Uterus (tissue), 3 donors: ENCODE measurements at regions not wholly inside any gene's neighbourhood (a gene's known extent, or its start where the extent isn't known, plus 50 kb on each side); places are given as distances from the start of the nearest gene placed in this dataset.

Experiments used
- DNase-seq, 2 donors: peaks; one replicate each; pipeline ENCODE4 v3.0.0-alpha.2; 2019 to 2020
- H3K27ac ChIP-seq, 2 donors: fragments of 200-600 bp; sonication (generic); 1 replicate in 1 of 2; 2 replicates in 1 of 2; pipeline ENCODE4 v1.5.1; 2016 to 2018
- H3K27me3 ChIP-seq, 2 donors: fragments of 200-600 bp; sonication (generic); one replicate each; pipeline ENCODE4 v1.5.1; 2018 to 2019; ENCODE audit warnings: control low read depth in 1 of 2
- H3K36me3 ChIP-seq, 2 donors: fragments of 200-600 bp; sonication (generic); one replicate each; pipeline ENCODE4 v1.5.1; 2019; ENCODE audit warnings: control low read depth in 1 of 2
- H3K4me1 ChIP-seq, 2 donors: fragments of 200-600 bp; sonication (generic); one replicate each; pipeline ENCODE4 v1.5.1; 2018 to 2019; ENCODE audit warnings: control low read depth in 1 of 2
- H3K4me3 ChIP-seq, 2 donors: fragments of 200-600 bp; sonication (generic); 1 replicate in 1 of 2; 2 replicates in 1 of 2; pipeline ENCODE4 v1.5.1; 2018 to 2019; ENCODE audit warnings: mild to moderate bottlenecking in 1 of 2
- H3K9me3 ChIP-seq, 2 donors: fragments of 200-600 bp; sonication (generic); one replicate each; pipeline ENCODE4 v1.5.1; 2019; ENCODE audit warnings: control low read depth in 1 of 2
- CTCF ChIP-seq, 4 experiments: fragments of 200-600 bp in 2 of 4; fragments of 450-650 bp in 2 of 4; sonication (generic) in 2 of 4; IDR thresholded peaks; one replicate each; pipeline ENCODE4 v1.5.1; 2016 to 2019; ENCODE audit warnings: antibody characterized with exemption in 4 of 4, mild to moderate bottlenecking in 2 of 4, moderate library complexity in 1 of 4
- POLR2A ChIP-seq, 2 donors: fragments of 450-650 bp; IDR thresholded peaks; one replicate each; pipeline ENCODE4 v1.6.1; 2016; ENCODE audit warnings: antibody characterized with exemption in 2 of 2, mild to moderate bottlenecking in 1 of 2, moderate library complexity in 1 of 2
- intact Hi-C: fragments of 100-400 bp; cut with DNase I; formaldehyde crosslinking; loops from one replicate; pipeline ENCODE4 v1.15.1; 2023; ENCODE audit warnings: low total_unique reads
- donor health status: DM: yes; HTN: yes; CAD: no.

- Histone ChIP-seq H3K36me3 (no peaks in the 10 kb centered on the region), H3K27ac (no peak overlapping the region), H3K4me3 (no peak overlapping the region), H3K9me3 (no peaks in the 10 kb centered on the region), H3K4me1 (no peaks in the 10 kb centered on the region), H3K27me3 (no peaks in the 10 kb centered on the region)
- intact Hi-C loops = no loop called here
- DNase-seq = no peak
- TF ChIP-seq CTCF (IDR thresholded peaks at IDR 0.05) (no peak), POLR2A (IDR thresholded peaks at IDR 0.05) (no peak)
These were observed 101.9 kb upstream of the MTPN start for GRCh38 chr7:136079066-136079465.

GRCh38 chr7:136078630-136079029, 101.5 kb upstream of the MTPN start:
- no peaks in the 10 kb centered on the region for H3K36me3 ChIP-seq
- no peak for DNase-seq
- TF ChIP-seq CTCF (IDR thresholded peaks at IDR 0.05) (no peak), POLR2A (IDR thresholded peaks at IDR 0.05) (no peak)
- intact Hi-C loops = no loop called here
- no peaks in the 10 kb centered on the region for H3K9me3 ChIP-seq
- H3K4me1 ChIP-seq = no peaks in the 10 kb centered on the region
- H3K27ac ChIP-seq = no peak overlapping the region
- H3K4me3 ChIP-seq = no peak overlapping the region
- H3K27me3 ChIP-seq = no peaks in the 10 kb centered on the region

DNA sequence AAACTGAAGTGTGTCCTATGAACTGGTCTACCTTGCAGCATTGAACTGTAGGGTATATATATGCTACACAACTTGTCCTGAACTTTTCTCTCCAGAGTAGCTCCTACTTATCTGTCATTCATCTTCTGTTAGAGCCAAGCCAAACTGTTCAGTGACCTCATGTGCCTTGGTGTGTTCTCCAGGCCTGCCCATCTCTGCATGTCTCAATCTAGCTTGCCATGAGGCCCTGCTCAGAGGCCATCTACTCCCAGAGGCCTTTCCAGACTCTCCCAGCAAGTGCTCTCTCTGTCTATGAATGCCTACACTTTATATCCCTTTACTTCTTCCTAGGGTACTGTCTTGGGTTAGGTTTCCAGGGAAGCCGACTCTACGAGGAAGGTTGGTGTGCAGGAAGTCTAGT, 99.8 kb upstream of the MTPN start:
- no peak overlapping the region for H3K4me3 ChIP-seq
- no peaks in the 10 kb centered on the region for H3K9me3 ChIP-seq
- no peak overlapping the region for H3K27ac ChIP-seq
- H3K27me3 ChIP-seq = no peaks in the 10 kb centered on the region
- no peaks in the 10 kb centered on the region for H3K36me3 ChIP-seq
- H3K4me1 ChIP-seq = no peaks in the 10 kb centered on the region
- no peak for TF ChIP-seq CTCF (IDR thresholded peaks at IDR 0.05)
- no peak for TF ChIP-seq POLR2A (IDR thresholded peaks at IDR 0.05)
- DNase-seq = no peak
- intact Hi-C loops = no loop called here

DNA sequence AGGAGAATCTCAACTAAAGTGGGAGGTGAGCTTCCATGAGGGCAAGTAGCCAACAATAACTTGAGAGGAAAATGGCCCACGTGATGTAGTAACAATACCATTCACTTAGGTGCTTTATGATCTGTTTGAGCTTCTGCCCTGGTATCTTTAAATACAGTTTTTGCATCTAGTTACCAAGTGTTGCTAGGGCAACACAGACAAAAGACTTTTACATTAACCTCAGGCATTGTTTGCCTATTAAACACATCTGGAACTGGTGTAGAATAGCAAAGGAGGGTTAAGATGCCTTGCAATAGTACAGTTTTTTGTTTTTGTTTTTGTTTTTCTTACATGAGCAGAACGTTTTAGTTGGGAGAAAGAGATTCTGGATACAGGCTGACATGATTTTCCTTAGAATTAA, 97.7 kb upstream of the MTPN start:
- no peak for TF ChIP-seq CTCF (IDR thresholded peaks at IDR 0.05)
- no peak for TF ChIP-seq POLR2A (IDR thresholded peaks at IDR 0.05)
- Histone ChIP-seq H3K4me1 (no peaks in the 10 kb centered on the region), H3K4me3 (no peak overlapping the region), H3K36me3 (no peaks in the 10 kb centered on the region), H3K27ac (no peak overlapping the region), H3K9me3 (no peaks in the 10 kb centered on the region), H3K27me3 (no peaks in the 10 kb centered on the region)
- no peak for DNase-seq
- intact Hi-C loops = no loop called here

DNA sequence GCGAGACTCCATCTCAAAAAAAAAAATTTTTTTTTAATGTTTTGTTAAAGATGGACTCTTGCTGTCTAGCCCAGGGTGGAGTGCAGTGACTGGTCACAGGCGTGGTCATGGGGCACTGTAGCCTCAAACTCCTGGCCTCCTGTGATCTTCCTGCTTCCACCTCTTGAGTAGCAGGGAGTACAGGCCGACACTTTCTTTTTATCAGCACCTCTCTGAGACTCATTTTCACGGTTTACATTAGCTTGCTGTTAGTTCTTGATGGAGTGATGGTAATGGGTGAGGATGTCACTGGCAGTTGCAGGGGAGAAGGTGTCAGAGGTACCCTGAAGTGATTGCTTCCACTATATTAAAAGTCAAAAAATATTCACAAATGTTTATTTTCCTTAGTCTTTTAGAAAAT, 95.3 kb upstream of the MTPN start:
- Histone ChIP-seq H3K27me3 (no peaks in the 10 kb centered on the region), H3K27ac (no peak overlapping the region), H3K4me1 (no peaks in the 10 kb centered on the region), H3K9me3 (no peaks in the 10 kb centered on the region), H3K4me3 (no peak overlapping the region), H3K36me3 (no peaks in the 10 kb centered on the region)
- intact Hi-C loops = no loop called here
- no peak for DNase-seq
- TF ChIP-seq POLR2A (IDR thresholded peaks at IDR 0.05) = no peak
- TF ChIP-seq CTCF (IDR thresholded peaks at IDR 0.05) = no peak
